Right lobe of liver (tissue), 4 donors: ENCODE measurements at regions not wholly inside any gene's neighbourhood (a gene's known extent, or its start where the extent isn't known, plus 50 kb on each side); places are given as distances from the start of the nearest gene placed in this dataset.

Source experiments
- POLR2A ChIP-seq: fragments of 450-650 bp; IDR thresholded peaks from one replicate; pipeline ENCODE4 v1.6.1; 2017; ENCODE audit warnings: antibody characterized with exemption, mild to moderate bottlenecking
- TF ChIP-seq, protein P1 (sequence below), 4 donors: fragments of 200-600 bp in 3 of 4; fragments of 450-650 bp in 1 of 4; IDR thresholded peaks; one replicate each; pipeline versions ENCODE4 v1.5.1 to v1.8.0; 2016 to 2022; ENCODE audit warnings: antibody characterized with exemption in 4 of 4, mild to moderate bottlenecking in 2 of 4
- donor health status: DM: no; HTN: no; CAD: no.
- donor health status: DM: no; HTN: no; CAD: no.
- donor health status: DM: no; HTN: yes; CAD: no.

DNA sequence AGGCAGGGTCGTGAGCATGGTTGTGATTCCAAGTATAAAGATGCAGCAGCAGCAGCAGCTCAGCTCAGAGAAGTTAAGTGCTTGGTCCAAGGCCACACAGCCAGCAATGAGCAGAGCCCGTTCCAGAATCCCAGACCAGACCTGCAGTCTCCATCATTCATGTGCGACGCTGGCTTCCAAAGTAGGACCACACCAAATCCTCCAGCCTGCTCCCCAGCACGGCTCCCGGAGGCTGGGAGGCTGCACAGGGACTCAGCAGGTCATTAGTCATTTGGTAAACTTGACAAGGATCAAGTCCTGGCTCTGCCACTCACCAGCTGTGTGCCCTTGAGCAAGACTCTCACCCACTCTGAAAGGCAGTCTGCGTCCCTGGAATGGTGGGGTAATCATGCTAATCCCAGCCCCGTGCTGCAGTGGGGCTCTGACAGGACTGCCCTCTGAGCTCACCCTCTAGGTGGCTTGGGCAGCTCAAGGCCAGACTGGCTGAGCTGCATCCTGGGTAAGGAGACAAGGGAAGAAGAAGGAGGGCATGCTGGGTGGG, 95.1 kb upstream of the TMEM132E start:
- TF ChIP-seq POLR2A, result no peak
- TF ChIP-seq, protein P1, sequence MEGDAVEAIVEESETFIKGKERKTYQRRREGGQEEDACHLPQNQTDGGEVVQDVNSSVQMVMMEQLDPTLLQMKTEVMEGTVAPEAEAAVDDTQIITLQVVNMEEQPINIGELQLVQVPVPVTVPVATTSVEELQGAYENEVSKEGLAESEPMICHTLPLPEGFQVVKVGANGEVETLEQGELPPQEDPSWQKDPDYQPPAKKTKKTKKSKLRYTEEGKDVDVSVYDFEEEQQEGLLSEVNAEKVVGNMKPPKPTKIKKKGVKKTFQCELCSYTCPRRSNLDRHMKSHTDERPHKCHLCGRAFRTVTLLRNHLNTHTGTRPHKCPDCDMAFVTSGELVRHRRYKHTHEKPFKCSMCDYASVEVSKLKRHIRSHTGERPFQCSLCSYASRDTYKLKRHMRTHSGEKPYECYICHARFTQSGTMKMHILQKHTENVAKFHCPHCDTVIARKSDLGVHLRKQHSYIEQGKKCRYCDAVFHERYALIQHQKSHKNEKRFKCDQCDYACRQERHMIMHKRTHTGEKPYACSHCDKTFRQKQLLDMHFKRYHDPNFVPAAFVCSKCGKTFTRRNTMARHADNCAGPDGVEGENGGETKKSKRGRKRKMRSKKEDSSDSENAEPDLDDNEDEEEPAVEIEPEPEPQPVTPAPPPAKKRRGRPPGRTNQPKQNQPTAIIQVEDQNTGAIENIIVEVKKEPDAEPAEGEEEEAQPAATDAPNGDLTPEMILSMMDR (IDR thresholded peaks at IDR 0.05), result no peak
